Esophagus squamous epithelium (tissue), 4 donors: ENCODE measurements at regions not wholly inside any gene's neighbourhood (a gene's known extent, or its start where the extent isn't known, plus 50 kb on each side); places are given as distances from the start of the nearest gene placed in this dataset.

Experiments
- POLR2A ChIP-seq, 4 donors: fragments of 450-650 bp; IDR thresholded peaks; one replicate each; pipeline ENCODE4 v1.6.1; 2017; ENCODE audit warnings: antibody characterized with exemption in 4 of 4, mild to moderate bottlenecking in 4 of 4, moderate library complexity in 3 of 4
- TF ChIP-seq, protein P1 (sequence below), 6 experiments: fragments of 450-650 bp in 4 of 6; fragments of 200-600 bp in 2 of 6; sonication (generic) in 2 of 6; IDR thresholded peaks; one replicate each; pipeline ENCODE4 v1.5.1; 2016 to 2019; ENCODE audit warnings: antibody characterized with exemption in 6 of 6, mild to moderate bottlenecking in 4 of 6, moderate library complexity in 4 of 6

DNA sequence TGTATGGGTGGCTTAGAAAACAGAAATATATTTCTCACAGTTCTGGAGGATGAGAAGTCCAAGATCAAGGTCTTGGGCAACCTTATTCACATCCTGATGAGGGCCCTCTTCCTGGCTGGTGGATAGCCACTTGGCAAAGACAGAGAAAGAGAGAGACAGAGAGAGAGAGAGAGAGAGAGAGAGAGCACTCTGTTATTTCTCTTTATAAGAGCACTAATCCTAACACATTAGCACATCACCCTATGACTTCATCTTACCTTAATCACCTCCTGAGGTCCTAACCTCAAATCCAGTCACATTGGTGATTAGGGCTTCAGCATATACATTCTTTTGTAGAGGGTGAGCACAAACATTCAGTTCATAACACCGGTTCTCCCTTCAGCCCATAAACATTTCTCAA lies 430.3 kb downstream of the EFNB2 start:
- TF ChIP-seq, protein P1, sequence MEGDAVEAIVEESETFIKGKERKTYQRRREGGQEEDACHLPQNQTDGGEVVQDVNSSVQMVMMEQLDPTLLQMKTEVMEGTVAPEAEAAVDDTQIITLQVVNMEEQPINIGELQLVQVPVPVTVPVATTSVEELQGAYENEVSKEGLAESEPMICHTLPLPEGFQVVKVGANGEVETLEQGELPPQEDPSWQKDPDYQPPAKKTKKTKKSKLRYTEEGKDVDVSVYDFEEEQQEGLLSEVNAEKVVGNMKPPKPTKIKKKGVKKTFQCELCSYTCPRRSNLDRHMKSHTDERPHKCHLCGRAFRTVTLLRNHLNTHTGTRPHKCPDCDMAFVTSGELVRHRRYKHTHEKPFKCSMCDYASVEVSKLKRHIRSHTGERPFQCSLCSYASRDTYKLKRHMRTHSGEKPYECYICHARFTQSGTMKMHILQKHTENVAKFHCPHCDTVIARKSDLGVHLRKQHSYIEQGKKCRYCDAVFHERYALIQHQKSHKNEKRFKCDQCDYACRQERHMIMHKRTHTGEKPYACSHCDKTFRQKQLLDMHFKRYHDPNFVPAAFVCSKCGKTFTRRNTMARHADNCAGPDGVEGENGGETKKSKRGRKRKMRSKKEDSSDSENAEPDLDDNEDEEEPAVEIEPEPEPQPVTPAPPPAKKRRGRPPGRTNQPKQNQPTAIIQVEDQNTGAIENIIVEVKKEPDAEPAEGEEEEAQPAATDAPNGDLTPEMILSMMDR (IDR thresholded peaks at IDR 0.05) = no peak
- TF ChIP-seq POLR2A (IDR thresholded peaks at IDR 0.05) = no peak
